Thoracic aorta (tissue), 2 donors: ENCODE measurements at regions not wholly inside any gene's neighbourhood (a gene's known extent, or its start where the extent isn't known, plus 50 kb on each side); places are given as distances from the start of the nearest gene placed in this dataset.

Source experiments
- ATAC-seq: fragments of 150-250 bp; one replicate; pipeline ENCODE4 v1.8.0; 2017; ENCODE audit warnings: low read depth; ENCODE audit not compliant: insufficient number of reproducible peaks, low FRiP score
- DNase-seq: peaks from one replicate; pipeline ENCODE4 v3.0.0-alpha.2; 2020; ENCODE audit warnings: low spot score
- H3K27ac ChIP-seq, 2 donors: fragments of 200-600 bp; sonication (generic); 1 replicate in 1 of 2; 2 replicates in 1 of 2; pipeline ENCODE4 v1.5.1; 2016; ENCODE audit warnings: mild to moderate bottlenecking in 2 of 2, moderate library complexity in 2 of 2
- H3K27me3 ChIP-seq: fragments of 200-600 bp; sonication (generic); replicated peaks from 2 replicates; pipeline ENCODE4 v1.6.0; 2016; ENCODE audit warnings: mild to moderate bottlenecking; ENCODE audit not compliant: insufficient read depth
- H3K36me3 ChIP-seq: fragments of 200-600 bp; sonication (generic); one replicate; pipeline ENCODE4 v1.5.1; 2016
- H3K4me1 ChIP-seq, 2 donors: fragments of 200-600 bp; sonication (generic); 1 replicate in 1 of 2; 2 replicates in 1 of 2; pipeline versions ENCODE4 v1.5.1 to v1.6.0; 2016; ENCODE audit warnings: low read depth in 2 of 2, mild to moderate bottlenecking in 1 of 2; ENCODE audit not compliant: control insufficient read depth in 1 of 2
- H3K4me3 ChIP-seq: fragments of 200-600 bp; sonication (generic); 2 replicates; pipeline ENCODE4 v1.5.1; 2016; ENCODE audit warnings: mild to moderate bottlenecking
- H3K9me3 ChIP-seq: fragments of 200-600 bp; sonication (generic); 2 replicates; pipeline ENCODE4 v1.5.1; 2016
- CTCF ChIP-seq: fragments of 200-600 bp; sonication (generic); IDR thresholded peaks from one replicate; pipeline ENCODE4 v1.5.1; 2019; ENCODE audit warnings: antibody characterized with exemption

GRCh38 chr20:39181490-39181889 lies 219.3 kb downstream of the DHX35 start:
- ATAC-seq (no peak), DNase-seq (no peak)
- Histone ChIP-seq H3K36me3 (no peaks in the 10 kb centered on the region), H3K4me3 (no peak overlapping the region), H3K27ac (no peak overlapping the region), H3K9me3 (peaks cover 12% of the 10 kb centered on the region), H3K27me3 (no peaks in the 10 kb centered on the region), H3K4me1 (no peaks in the 10 kb centered on the region)
- TF ChIP-seq CTCF: no peak

- DNase-seq (no peak), ATAC-seq (no peak)
- H3K4me3 ChIP-seq: no peak overlapping the region
- no peaks in the 10 kb centered on the region for H3K36me3 ChIP-seq
- no peaks in the 10 kb centered on the region for H3K9me3 ChIP-seq
- TF ChIP-seq CTCF: no peak
- no peaks in the 10 kb centered on the region for H3K4me1 ChIP-seq
- H3K27me3 ChIP-seq: no peaks in the 10 kb centered on the region
- H3K27ac ChIP-seq: no peak overlapping the region
Measured at GRCh38 chr20:39176457-39176856, 214.3 kb downstream of the DHX35 start.

GRCh38 chr20:39170896-39171463 lies 208.8 kb downstream of the DHX35 start:
- TF ChIP-seq CTCF: no peak
- no peak overlapping the region for H3K4me3 ChIP-seq
- ATAC-seq: no peak
- no peaks in the 10 kb centered on the region for H3K4me1 ChIP-seq
- no peak for DNase-seq
- no peaks in the 10 kb centered on the region for H3K36me3 ChIP-seq
- no peak overlapping the region for H3K27ac ChIP-seq
- no peaks in the 10 kb centered on the region for H3K27me3 ChIP-seq
- no peaks in the 10 kb centered on the region for H3K9me3 ChIP-seq

- no peaks in the 10 kb centered on the region for H3K9me3 ChIP-seq
Measured at GRCh38 chr20:39165099-39165498, 203.0 kb downstream of the DHX35 start.

GRCh38 chr20:39164642-39165041 lies 202.5 kb downstream of the DHX35 start:
- Histone ChIP-seq H3K36me3 (no peaks in the 10 kb centered on the region), H3K9me3 (no peaks in the 10 kb centered on the region), H3K27ac (no peak overlapping the region), H3K4me1 (no peaks in the 10 kb centered on the region), H3K4me3 (no peak overlapping the region), H3K27me3 (no peaks in the 10 kb centered on the region)
- no peak for TF ChIP-seq CTCF
- ATAC-seq (no peak), DNase-seq (no peak)

More at GRCh38 chr20:39165099-39165498, 203.0 kb downstream of the DHX35 start:
- DNase-seq: no peak
- Histone ChIP-seq H3K4me1 (no peaks in the 10 kb centered on the region), H3K27ac (no peak overlapping the region), H3K4me3 (no peak overlapping the region), H3K27me3 (no peaks in the 10 kb centered on the region), H3K36me3 (no peaks in the 10 kb centered on the region)
- TF ChIP-seq CTCF: no peak
- no peak for ATAC-seq
